Natural killer cell (primary cell): ENCODE measurements at regions not wholly inside any gene's neighbourhood (a gene's known extent, or its start where the extent isn't known, plus 50 kb on each side); places are given as distances from the start of the nearest gene placed in this dataset.

ENCODE experiments used
- ATAC-seq, 3 donors: fragments of 150-1000 bp in 2 of 3; fragments of 200-7000 bp in 1 of 3; cut with Tn5 transposase; 1 replicate in 1 of 3; 2 replicates in 2 of 3; pipeline ENCODE4 v1.10.0; 2021; ENCODE audit warnings: mild to moderate bottlenecking in 2 of 3, moderate library complexity in 2 of 3
- DNase-seq, 2 donors: peaks; one replicate each; pipeline versions ENCODE4 v3.0.0 to v3.0.0-alpha.2; 2013 to 2021; ENCODE audit warnings: mixed read lengths in 1 of 2
- H3K27ac ChIP-seq: one replicate; pipeline ENCODE4 v1.5.1; 2013; ENCODE audit warnings: mild to moderate bottlenecking, low read length
- H3K27me3 ChIP-seq: one replicate; pipeline ENCODE4 v1.6.1; 2013; ENCODE audit warnings: low read length; ENCODE audit not compliant: control insufficient read depth, insufficient read depth
- H3K36me3 ChIP-seq: one replicate; pipeline ENCODE4 v1.6.1; 2013; ENCODE audit warnings: low read length; ENCODE audit not compliant: control insufficient read depth, insufficient read depth
- H3K4me1 ChIP-seq: one replicate; pipeline ENCODE4 v1.6.1; 2013; ENCODE audit warnings: low read length; ENCODE audit not compliant: control insufficient read depth, insufficient read depth
- H3K4me3 ChIP-seq: one replicate; pipeline ENCODE4 v1.5.1; 2013; ENCODE audit warnings: low read length
- H3K9me3 ChIP-seq: one replicate; pipeline ENCODE4 v1.6.1; 2013; ENCODE audit warnings: low read length; ENCODE audit not compliant: control insufficient read depth, insufficient read depth
- H3K27ac Mint-ChIP-seq, 2 donors: one replicate each; pipeline ENCODE4 v1.8.0; 2022; ENCODE audit warnings: mild to moderate bottlenecking in 2 of 2, mixed read lengths in 2 of 2, moderate library complexity in 1 of 2
- H3K27me3 Mint-ChIP-seq, 2 donors: one replicate each; pipeline ENCODE4 v1.8.0; 2022; ENCODE audit warnings: low read depth in 2 of 2, mixed read lengths in 2 of 2
- H3K36me3 Mint-ChIP-seq: one replicate; pipeline ENCODE4 v1.8.0; 2022; ENCODE audit warnings: mixed read lengths
- H3K4me1 Mint-ChIP-seq, 2 donors: one replicate each; pipeline ENCODE4 v1.8.0; 2022; ENCODE audit warnings: mixed read lengths in 2 of 2
- H3K4me3 Mint-ChIP-seq: one replicate; pipeline ENCODE4 v1.8.0; 2022; ENCODE audit warnings: mild to moderate bottlenecking, moderate library complexity, mixed read lengths
- H3K9me3 Mint-ChIP-seq, 2 donors: one replicate each; pipeline ENCODE4 v1.8.0; 2022; ENCODE audit warnings: mixed read lengths in 2 of 2
- CTCF ChIP-seq: fragments of 200-600 bp; IDR thresholded peaks from one replicate; pipeline ENCODE4 v1.8.0; 2022; ENCODE audit warnings: antibody characterized with exemption
- WGBS: methylation state at CpG from one replicate; pipeline ENCODE4 v1.1.7; 2013; ENCODE audit warnings: missing lambda C conversion rate; ENCODE audit not compliant: insufficient coverage; 5-methylcytosine and 5-hydroxymethylcytosine counted together
- intact Hi-C: fragments of 100-400 bp; cut with micrococcal nuclease; formaldehyde crosslinking; loops from one replicate; pipeline ENCODE4 v1.14.2; 2022

GRCh38 chr12:82149045-82149444, 209.1 kb downstream of the CCDC59 start:
- intact Hi-C loops = no loop called here

GRCh38 chr12:82146740-82147139, 211.4 kb downstream of the CCDC59 start:
- Mint-ChIP-seq H3K27ac (no peak overlapping the region), H3K9me3 (peaks cover 6 to 8% of the 10 kb centered on the region in 2 donors), H3K36me3 (no peaks in the 10 kb centered on the region), H3K4me3 (no peak overlapping the region), H3K27me3 (no peaks in the 10 kb centered on the region), H3K4me1 (no peaks in the 10 kb centered on the region)
- TF ChIP-seq CTCF = no peak
- Histone ChIP-seq H3K36me3 (no peaks in the 10 kb centered on the region), H3K4me3 (no peak overlapping the region), H3K27me3 (no peaks in the 10 kb centered on the region), H3K27ac (no peak overlapping the region), H3K4me1 (no peaks in the 10 kb centered on the region), H3K9me3 (no peaks in the 10 kb centered on the region)
- DNase-seq = no peak
- WGBS = 74% methylated on average over 3 of the region's 3 CpGs
- no peak for ATAC-seq
- intact Hi-C loops = no loop called here

More at GRCh38 chr12:82149045-82149444, 209.1 kb downstream of the CCDC59 start:
- no peak for DNase-seq
- Histone ChIP-seq H3K27me3 (no peaks in the 10 kb centered on the region), H3K4me3 (no peak overlapping the region), H3K36me3 (no peaks in the 10 kb centered on the region), H3K9me3 (no peaks in the 10 kb centered on the region), H3K4me1 (no peaks in the 10 kb centered on the region), H3K27ac (no peak overlapping the region)
- H3K27me3 Mint-ChIP-seq = no peaks in the 10 kb centered on the region
- no CpG with 5 or more reads among the region's 3 CpGs for WGBS
- H3K4me1 Mint-ChIP-seq = no peaks in the 10 kb centered on the region
- no peak overlapping the region for H3K4me3 Mint-ChIP-seq
- H3K9me3 Mint-ChIP-seq = peaks cover 4 to 5% of the 10 kb centered on the region in 2 donors
- no peak for ATAC-seq
- no peak overlapping the region for H3K27ac Mint-ChIP-seq
- H3K36me3 Mint-ChIP-seq = no peaks in the 10 kb centered on the region
- TF ChIP-seq CTCF = no peak

- no peaks in the 10 kb centered on the region for H3K36me3 ChIP-seq
- no peak overlapping the region for H3K27ac Mint-ChIP-seq
- no peak for DNase-seq
- no peaks in the 10 kb centered on the region for H3K36me3 Mint-ChIP-seq
- no peaks in the 10 kb centered on the region for H3K27me3 ChIP-seq
- no peaks in the 10 kb centered on the region for H3K27me3 Mint-ChIP-seq
- H3K4me1 Mint-ChIP-seq = no peaks in the 10 kb centered on the region
- peaks cover 10 to 11% of the 10 kb centered on the region in 2 donors for H3K9me3 Mint-ChIP-seq
- no peaks in the 10 kb centered on the region for H3K4me1 ChIP-seq
- no peaks in the 10 kb centered on the region for H3K9me3 ChIP-seq
- intact Hi-C loops = no loop called here
- no peak overlapping the region for H3K4me3 Mint-ChIP-seq
- no peak overlapping the region for H3K27ac ChIP-seq
- TF ChIP-seq CTCF = no peak
- no peak for ATAC-seq
- H3K4me3 ChIP-seq = no peak overlapping the region
- 47% methylated on average over 1 of the region's 1 CpG for WGBS
Observed at GRCh38 chr12:82144505-82144904, 213.7 kb downstream of the CCDC59 start.

- Histone ChIP-seq H3K27me3 (no peaks in the 10 kb centered on the region), H3K4me3 (no peak overlapping the region), H3K9me3 (no peaks in the 10 kb centered on the region), H3K27ac (no peak overlapping the region), H3K36me3 (no peaks in the 10 kb centered on the region), H3K4me1 (no peaks in the 10 kb centered on the region)
- Mint-ChIP-seq H3K27ac (no peak overlapping the region), H3K36me3 (no peaks in the 10 kb centered on the region), H3K4me1 (no peaks in the 10 kb centered on the region), H3K9me3 (peaks cover 4 to 10% of the 10 kb centered on the region in 2 donors), H3K27me3 (no peaks in the 10 kb centered on the region), H3K4me3 (no peak overlapping the region)
- DNase-seq (no peak), ATAC-seq (no peak)
- TF ChIP-seq CTCF = no peak
- intact Hi-C loops = no loop called here
- WGBS = 100% methylated on average over 1 of the region's 3 CpGs
Observed at GRCh38 chr12:82132390-82132789, 225.8 kb downstream of the CCDC59 start.
